ENCODE measurements at regions not wholly inside any gene's neighbourhood (a gene's known extent, or its start where the extent isn't known, plus 50 kb on each side); places are given as distances from the start of the nearest gene placed in this dataset.
A peak's percentile ranks its signal among the peaks of the same experiment; 100 is the strongest.
"Not testable (repeated sequence)": the region's sequence is repeated elsewhere in the genome, so short reads cannot be mapped to it uniquely, and the experiment has no call there.

GRCh38 chr9:26240020-26240419, 561.8 kb upstream of the TUSC1 start:
- DNase-seq (ENCODE audit: low read depth): no peak

DNA sequence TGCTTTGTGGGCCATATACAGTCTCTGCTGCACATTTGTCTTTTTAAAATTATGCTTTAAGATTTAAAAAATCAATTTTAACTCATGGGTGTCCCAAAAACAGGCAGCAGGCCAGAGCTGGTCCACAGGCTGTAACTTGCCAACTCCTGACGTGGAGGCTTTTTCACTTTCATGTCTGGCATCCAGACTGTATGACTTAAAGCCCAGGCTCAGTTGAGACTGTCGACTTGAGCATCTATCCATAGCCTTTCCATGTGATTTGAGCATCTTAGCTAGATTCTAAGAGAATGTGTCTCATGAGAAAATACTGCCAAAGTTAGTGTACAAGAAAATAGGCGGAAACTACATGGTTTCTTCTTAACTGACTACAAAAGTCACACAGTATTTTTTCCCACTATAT, 559.0 kb upstream of the TUSC1 start:
- no peak for DNase-seq (ENCODE audit: low read depth)

- no peak for DNase-seq (ENCODE audit: low read depth)
Measured at GRCh38 chr9:26234865-26235264, 556.6 kb upstream of the TUSC1 start.

DNA sequence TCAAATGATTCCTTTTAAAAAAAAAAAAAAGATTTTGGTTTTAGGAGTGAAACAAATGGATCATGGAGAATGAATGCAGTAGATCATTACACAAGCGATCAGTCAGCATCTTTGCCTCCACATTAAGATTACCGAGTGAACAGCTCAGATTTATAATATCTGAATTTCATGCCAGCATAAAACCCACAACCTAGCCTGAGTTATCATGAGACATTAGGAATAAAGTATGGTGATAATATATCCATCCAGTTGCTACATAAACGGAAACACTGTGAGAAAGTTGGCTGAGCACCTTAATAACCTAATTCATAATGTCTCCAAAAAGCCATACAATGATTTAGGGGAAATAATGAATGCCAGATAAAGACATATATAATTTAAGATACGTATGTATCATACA, 553.1 kb upstream of the TUSC1 start:
- DNase-seq (ENCODE audit: low read depth): no peak

- no peak for DNase-seq (ENCODE audit: low read depth)
Measured at GRCh38 chr9:26229324-26230054, 551.2 kb upstream of the TUSC1 start.

DNA sequence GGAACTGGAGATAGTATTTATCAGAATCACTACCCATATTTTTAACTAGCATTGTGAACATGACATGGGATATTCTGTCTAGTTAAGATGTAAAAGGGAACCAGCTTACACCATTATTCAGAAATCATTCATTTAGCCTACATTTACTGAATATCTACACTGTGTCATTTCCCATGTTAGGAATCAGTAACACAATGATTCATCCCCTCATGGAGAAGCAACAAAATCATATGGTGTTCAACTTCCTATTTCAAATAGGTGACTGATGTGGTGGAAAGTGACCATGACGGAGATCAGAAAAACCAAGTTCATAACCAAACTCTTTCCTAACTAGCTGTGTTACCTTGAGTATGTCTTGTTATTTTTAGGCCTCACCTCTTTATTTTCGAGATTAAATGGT, 550.0 kb upstream of the TUSC1 start:
- no peak for DNase-seq (ENCODE audit: low read depth)

GRCh38 chr9:26221290-26221689, 543.0 kb upstream of the TUSC1 start:
- no peak for DNase-seq (ENCODE audit: low read depth)

DNA sequence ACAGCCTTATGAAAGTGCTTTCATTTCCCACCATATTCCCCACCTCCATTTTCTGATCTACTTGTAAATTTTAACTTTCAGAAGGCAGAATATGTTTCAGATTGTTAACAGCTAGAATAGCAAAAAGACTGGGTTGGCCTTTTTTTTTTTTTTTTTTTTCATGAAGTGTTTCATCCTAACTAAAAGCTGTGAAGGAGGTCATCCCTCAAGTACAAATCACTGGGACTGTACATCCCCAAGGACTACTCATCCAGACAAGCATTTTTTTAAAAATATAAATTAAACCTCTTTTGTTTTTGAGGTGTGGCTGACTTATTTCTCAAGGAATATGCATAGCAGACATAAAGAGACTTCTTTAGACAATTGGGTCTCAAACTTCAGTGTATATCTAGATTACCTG, 542.1 kb upstream of the TUSC1 start:
- no peak for DNase-seq (ENCODE audit: low read depth)

DNA sequence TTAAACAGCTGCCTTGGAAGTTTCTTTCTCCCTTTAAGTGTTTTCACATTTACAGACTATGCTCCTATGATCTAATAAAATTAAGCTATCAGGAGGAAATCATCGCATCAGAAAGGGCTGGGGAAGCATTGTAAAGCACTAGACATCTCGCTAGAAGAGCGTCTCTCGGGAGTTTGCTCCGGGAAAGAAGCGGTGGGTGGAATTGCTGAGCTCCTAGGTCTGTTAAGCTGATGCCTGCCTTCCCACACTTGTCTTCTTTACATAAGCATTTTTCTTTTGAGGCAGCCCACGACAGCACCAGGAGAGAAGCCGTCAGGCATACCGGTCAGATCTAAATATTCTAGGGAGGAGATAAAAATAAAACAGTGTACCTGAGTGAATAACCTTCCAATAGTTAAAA, 541.7 kb upstream of the TUSC1 start:
- DNase-seq (ENCODE audit: low read depth): no peak

DNA sequence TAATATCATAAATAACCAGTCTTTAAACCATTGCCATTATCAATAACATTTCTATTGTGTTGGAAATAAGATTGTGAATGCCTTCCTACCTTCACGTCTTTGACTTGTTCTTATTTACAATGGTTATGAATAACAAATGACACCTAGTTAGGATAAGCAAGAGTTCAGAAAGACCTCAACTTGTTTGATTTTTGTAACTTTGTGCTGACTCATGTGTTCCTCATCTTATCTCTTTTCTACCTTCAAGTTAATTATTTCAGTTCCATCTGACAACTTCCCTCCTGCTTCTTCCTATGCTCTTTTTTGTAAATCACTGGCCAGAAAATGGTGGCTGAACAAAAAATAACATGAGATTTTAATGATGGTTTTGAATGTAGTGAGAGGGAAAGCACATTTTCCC, 538.5 kb upstream of the TUSC1 start:
- no peak for DNase-seq (ENCODE audit: low read depth)

DNA sequence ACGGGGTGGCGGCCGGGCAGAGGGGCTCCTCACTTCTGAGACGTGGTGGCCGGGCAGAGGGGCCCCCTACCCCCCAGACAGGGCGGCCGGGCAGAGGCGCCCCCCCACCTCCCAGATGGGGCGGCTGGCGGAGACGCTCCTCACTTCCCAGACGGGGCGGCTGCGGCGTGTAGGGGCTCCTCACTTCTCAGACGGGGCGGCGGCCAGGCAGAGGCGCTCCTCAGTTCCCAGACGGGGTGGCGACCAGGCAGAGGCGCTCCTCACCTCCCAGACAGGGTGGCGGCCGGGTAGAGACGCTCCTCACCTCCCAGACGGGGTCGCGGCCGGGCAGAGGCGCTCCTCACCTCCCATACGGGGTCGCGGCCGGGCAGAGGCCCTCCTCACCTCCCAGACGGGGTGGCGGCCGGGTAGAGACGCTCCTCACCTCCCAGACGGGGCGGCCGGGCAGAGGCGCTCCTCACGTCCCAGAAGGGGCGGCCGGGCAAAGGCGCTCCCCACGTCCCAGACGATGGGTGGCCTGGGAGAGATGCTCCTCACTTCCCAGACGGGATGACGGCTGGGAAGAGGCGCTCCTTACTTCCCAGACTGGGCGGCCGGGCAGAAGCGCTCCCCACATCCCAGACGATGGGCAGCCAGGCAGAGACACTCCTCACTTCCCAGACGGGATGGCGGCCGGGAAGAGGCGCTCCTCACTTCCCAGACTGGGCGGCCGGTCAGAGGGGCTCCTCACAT, 536.6 kb upstream of the TUSC1 start:
- DNase-seq (ENCODE audit: low read depth): not testable (repeated sequence)

DNA sequence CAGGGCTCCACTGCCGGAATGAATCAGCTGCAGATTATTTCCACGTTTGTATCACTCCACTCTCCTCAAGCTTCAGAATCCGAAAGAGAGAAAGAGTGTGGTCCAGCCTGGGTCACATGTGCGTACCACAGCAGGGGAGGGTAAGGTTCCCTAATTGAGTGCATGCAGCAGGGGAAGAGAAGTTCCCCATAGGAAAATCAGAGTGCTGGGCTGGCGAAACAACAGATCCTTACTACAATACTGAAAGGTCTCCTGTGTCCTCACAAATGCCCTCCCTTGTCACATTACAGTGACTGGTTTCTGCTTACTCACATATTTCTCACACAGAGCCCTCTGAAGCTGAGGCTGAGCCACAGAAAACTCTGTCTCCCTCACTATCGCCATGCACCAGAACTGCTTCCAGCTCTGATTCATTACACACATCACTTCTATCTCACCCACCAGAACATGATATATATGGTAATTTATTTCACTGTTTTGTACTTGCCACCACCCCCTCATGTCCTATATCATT, 532.2 kb upstream of the TUSC1 start:
- DNase-seq (ENCODE audit: low read depth): peak; percentile 25

DNA sequence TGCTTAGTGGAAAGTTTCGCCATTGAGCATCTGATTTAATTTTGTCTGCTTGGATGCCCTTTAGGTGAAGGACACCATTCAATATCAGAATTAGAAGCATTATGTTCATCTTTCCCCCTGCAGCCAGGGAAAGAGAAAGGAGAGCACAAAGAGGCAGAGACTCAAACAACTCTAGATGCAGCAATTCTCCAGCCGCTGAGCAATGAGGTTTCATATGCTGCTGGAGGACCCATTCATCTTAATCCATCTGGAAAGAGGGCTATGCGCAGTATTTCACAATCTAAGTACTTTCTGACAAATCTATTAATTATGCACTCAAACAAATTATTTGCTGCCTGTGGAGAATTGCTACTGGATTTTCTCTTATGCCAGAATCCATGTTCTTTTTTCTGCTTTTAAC, 527.0 kb upstream of the TUSC1 start:
- no peak for DNase-seq (ENCODE audit: low read depth)

GRCh38 chr9:26193237-26193636, 515.0 kb upstream of the TUSC1 start:
- no peak for DNase-seq (ENCODE audit: low read depth)

DNA sequence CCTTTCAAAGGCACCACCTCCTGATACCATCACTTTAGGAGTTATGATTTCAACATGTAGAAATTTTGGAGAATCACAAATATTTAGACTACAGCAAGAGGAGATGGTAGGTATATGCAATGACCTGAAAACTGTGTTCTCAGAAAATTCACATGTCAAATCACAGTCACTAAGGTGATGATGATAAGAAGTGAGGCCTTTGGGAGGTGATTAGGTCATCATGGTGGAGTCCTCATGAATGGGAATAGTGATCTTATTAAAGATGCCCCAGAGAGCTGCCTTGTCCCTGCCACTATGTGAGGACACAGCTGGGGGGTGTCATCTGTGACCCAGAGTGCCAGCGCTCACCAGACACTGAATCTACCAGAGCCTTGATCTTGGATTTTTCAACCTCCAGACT, 513.5 kb upstream of the TUSC1 start:
- DNase-seq (ENCODE audit: low read depth): no peak

GRCh38 chr9:26181836-26182235, 503.6 kb upstream of the TUSC1 start:
- DNase-seq (ENCODE audit: low read depth): peak; percentile 43

DNA sequence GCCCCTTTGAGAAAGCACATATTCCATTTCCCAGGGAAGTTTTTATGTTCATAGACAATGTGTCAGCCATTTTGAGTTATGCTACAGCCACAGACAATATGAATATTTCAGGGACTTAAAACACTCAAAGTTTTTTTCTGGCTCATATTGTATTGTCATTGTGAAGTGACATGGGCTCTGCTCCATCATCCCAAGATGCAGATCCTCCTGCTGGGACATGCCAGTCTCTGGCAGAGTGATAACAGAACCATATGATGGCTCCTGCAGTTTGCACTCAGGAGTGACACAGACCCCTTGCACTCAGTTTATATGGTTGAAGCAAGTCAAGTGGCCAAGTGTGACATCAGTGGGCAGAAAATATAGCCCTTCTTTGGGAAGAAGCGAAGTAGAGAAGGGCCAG, 498.4 kb upstream of the TUSC1 start:
- no peak for DNase-seq (ENCODE audit: low read depth)

DNA sequence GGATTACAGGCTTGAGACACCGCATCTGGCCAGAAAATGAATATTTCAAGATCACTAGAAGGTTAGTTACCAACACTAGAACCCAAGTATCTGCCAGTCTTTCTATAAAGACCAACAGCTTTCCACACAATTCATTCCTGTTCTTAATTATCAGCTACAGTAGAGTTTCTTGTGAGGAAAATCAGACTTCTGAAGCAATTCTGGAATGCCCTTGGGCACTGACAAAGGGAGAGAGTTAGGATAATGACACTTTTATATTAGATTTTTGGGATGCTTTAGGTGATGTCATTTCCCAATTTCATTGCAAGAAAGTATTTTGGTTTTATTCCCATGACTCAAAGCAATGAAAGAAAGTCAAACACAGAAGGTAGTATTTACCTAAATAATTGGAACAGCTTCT, 497.0 kb upstream of the TUSC1 start:
- DNase-seq (ENCODE audit: low read depth): no peak

- DNase-seq (ENCODE audit: low read depth): no peak
Measured at GRCh38 chr9:26172301-26172700, 494.1 kb upstream of the TUSC1 start.

GRCh38 chr9:26171691-26172090, 493.4 kb upstream of the TUSC1 start:
- DNase-seq (ENCODE audit: low read depth): no peak

DNA sequence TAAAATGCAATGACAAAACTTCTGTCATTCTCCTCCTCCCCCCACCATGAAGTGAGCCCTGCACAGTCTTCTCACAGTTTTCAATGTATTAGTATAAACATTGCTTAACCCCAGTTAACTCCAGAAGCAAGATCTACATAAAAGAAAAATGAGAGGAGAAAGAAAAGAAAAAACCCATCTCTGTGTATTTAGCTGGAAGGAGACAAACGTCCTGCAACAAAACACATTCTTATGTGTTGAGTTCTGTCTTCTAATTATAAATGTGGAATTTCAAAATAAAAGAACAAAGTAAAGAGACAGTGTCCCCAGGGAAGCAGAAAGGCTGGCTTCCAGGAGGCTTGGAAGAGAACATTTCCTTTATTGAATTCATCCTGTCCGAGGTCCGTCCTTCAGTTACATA, 491.9 kb upstream of the TUSC1 start:
- DNase-seq (ENCODE audit: low read depth): peak; percentile 53

GRCh38 chr9:26169708-26170107, 491.5 kb upstream of the TUSC1 start:
- DNase-seq (ENCODE audit: low read depth): peak; percentile 24

- DNase-seq (ENCODE audit: low read depth): no peak
Measured at GRCh38 chr9:26166537-26166936, 488.3 kb upstream of the TUSC1 start.
